ENCODE measurements at regions not wholly inside any gene's neighbourhood (a gene's known extent, or its start where the extent isn't known, plus 50 kb on each side); places are given as distances from the start of the nearest gene placed in this dataset.

- Mint-ChIP-seq H3K36me3 (peaks cover 32% of the 10 kb centered on the region), H3K9me3 (peaks cover 48% of the 10 kb centered on the region), H3K27me3 (ENCODE audit: low read depth) (no peaks in the 10 kb centered on the region), H3K4me1 (peaks cover 14% of the 10 kb centered on the region), H3K4me3 (no peak overlapping the region), H3K27ac (no peak overlapping the region)
- DNase-seq (ENCODE audit: low spot score) (no peak), ATAC-seq (no peak)
- POLR2A ChIA-PET = no interaction called here
- CTCF ChIA-PET = no interaction called here
- TF ChIP-seq NFATC4 (CRISPR knock-in tag; IDR thresholded peaks at IDR 0.05) (no peak), PRRX2 (CRISPR knock-in tag; IDR thresholded peaks at IDR 0.05) (no peak), PREB (CRISPR knock-in tag; IDR thresholded peaks at IDR 0.05; ENCODE audit: borderline replicate concordance) (no peak), ZNF263 (CRISPR knock-in tag; IDR thresholded peaks at IDR 0.05; ENCODE audit: low read depth) (no peak), RORB (CRISPR knock-in tag; IDR thresholded peaks at IDR 0.05) (no peak), NFE2L1 (CRISPR knock-in tag; IDR thresholded peaks at IDR 0.05) (no peak), ZNF512 (CRISPR knock-in tag; IDR thresholded peaks at IDR 0.05; ENCODE audit: borderline replicate concordance) (no peak), ZSCAN18 (CRISPR knock-in tag; IDR thresholded peaks at IDR 0.05) (no peak), MXD4 (CRISPR knock-in tag; IDR thresholded peaks at IDR 0.05; ENCODE audit: borderline replicate concordance) (no peak), CTCF (IDR thresholded peaks at IDR 0.05) (no peak), ESRRA (CRISPR knock-in tag; IDR thresholded peaks at IDR 0.05; ENCODE audit: borderline replicate concordance) (no peak), ZNF671 (CRISPR knock-in tag; IDR thresholded peaks at IDR 0.05) (no peak), ELF4 (CRISPR knock-in tag; IDR thresholded peaks at IDR 0.05; ENCODE audit: low read depth) (no peak), ATF2 (CRISPR knock-in tag; IDR thresholded peaks at IDR 0.05; ENCODE audit: borderline replicate concordance, low read depth) (no peak), TCF7 (CRISPR knock-in tag; IDR thresholded peaks at IDR 0.05; ENCODE audit: low read depth) (no peak), NR2C2 (CRISPR knock-in tag; IDR thresholded peaks at IDR 0.05) (no peak), NR1H2 (CRISPR knock-in tag; IDR thresholded peaks at IDR 0.05) (no peak), ZMAT4 (CRISPR knock-in tag; IDR thresholded peaks at IDR 0.05) (no peak), AR (CRISPR knock-in tag; IDR thresholded peaks at IDR 0.05) (no peak)
These were observed 653.4 kb downstream of the HDGFL1 start for GRCh38 chr6:23222724-23223123.
